HL-60/S4 treated with retinoic acid at 250 ng/mL for 4 days and 3 days (cell line): ENCODE measurements at regions not wholly inside any gene's neighbourhood (a gene's known extent, or its start where the extent isn't known, plus 50 kb on each side); places are given as distances from the start of the nearest gene placed in this dataset.
"Not testable (repeated sequence)": the region's sequence is repeated elsewhere in the genome, so short reads cannot be mapped to it uniquely, and the experiment has no call there.

Experiments used
- in situ Hi-C: fragments of 300-500 bp; cut with MboI; formaldehyde crosslinking; loops from 2 replicates; pipeline ENCODE4 v1.7.0; 2022; ENCODE audit warnings: low sequenced_read_pairs

DNA sequence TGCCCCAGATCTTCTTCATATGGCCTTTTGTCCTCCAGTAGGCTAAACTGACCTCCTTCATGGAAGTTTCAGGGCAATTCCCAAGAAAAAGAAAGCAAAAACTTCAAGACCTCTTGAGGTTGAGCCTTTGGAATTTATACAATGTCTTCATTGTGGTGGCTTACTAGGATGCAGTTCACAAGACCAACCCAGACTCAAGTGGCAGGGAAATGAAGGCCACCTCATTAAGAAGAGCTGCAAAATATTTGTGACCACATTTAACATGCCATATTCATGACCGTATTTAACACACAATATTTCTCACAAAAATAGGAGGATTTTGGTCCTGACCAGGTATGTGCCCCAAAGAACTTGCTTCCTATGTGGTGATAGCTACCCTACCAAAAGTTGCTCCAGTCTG is 605.5 kb upstream of the PITX2 start:
- in situ Hi-C loops = no loop called here

DNA sequence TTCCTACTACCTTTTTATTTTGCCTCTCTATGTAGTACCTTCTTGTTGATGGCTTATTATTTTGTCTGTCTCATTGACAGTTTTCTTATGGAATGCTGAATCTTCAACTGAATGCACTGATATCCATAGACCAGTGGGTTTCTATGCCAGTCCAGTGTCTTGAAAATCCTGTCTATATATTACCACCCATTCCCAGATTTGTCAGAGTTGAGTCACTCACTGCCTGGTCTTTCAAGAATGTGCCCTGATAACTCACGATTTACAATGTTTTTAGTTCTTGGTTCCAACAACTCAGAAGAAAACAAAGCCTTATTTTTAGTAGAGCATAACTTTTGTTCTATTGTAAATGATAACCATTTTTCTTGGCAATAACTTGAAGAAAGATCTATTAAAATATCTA is 606.0 kb upstream of the PITX2 start:
- in situ Hi-C loops = no loop called here

DNA sequence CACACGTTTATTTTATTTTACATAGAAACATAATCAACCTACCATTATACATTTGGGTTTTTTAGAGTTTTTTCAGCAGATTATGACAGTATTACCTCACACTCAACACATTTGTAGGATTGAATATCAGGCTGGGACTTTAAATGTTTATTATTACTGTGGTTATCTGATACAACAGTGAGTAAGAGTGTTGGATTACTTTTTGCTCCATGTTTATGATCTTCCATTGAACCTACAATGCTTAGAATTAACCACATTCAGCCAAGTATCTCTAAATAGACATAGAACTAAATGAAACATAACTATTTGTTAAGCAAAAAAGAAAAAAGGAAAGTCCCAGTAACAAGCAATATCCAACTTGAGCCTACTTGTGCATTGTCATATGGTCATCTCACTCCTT is 607.4 kb upstream of the PITX2 start:
- in situ Hi-C loops = no loop called here

DNA sequence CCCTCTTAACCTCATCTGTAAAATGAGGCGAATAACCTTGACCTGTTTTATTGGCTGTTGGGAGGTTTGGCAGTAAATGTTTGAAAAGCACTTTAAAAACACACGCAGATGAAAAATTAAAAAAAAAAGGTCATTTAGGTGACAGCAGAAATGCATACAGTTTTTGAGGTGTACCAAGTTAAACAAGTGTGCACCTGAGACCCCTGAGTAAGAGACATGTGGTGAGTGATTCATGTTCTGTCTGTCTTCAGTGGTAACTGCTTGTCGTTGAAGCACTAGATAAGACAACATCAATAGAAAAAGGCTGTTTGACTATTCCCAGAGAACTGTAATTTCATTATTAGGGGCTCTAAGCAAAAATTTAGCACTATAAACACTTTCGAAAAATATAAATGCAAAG is 608.4 kb upstream of the PITX2 start:
- in situ Hi-C loops = no loop called here

DNA sequence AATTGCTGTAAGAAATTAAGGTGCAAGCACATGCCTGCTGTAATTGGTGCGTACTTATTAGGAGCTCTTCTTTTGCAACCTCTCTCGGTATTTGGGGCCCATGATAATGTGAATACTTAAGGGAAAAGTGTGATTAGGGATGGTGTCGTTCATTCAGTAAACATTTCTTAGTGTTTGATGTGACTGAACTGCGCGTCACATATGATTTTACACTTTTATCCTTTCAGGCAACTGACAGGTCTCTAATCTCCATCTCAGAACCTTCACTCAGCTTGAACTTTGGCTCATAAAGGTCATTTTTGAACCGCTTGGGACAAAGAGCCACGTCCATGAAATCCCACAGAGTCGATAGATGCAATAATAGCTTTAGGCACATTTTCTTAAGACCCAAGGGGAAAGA is 612.1 kb upstream of the PITX2 start:
- in situ Hi-C loops = no loop called here

GRCh38 chr4:111263836-111264235 is 641.0 kb upstream of the PITX2 start:
- in situ Hi-C loops = no loop called here

DNA sequence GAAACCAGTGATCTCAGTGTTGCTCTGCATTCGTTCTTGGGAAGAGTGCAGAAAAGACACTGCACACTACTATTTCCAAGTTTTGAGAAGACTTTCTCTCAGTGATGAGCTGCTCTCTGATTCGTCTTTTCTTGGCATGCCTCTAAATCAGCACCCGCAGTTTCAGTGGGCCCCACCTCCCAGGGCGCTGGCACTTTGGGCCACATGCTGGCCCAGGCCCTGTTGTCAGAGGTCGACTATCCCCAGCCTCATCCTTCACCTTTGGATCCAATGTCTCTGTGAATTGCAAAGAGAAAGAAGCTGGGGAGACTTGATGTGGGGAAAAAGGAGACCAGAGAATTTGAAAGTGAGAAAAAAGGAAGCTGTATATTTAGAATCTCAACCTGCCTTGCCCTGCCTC is 644.1 kb upstream of the PITX2 start:
- in situ Hi-C loops = no loop called here

DNA sequence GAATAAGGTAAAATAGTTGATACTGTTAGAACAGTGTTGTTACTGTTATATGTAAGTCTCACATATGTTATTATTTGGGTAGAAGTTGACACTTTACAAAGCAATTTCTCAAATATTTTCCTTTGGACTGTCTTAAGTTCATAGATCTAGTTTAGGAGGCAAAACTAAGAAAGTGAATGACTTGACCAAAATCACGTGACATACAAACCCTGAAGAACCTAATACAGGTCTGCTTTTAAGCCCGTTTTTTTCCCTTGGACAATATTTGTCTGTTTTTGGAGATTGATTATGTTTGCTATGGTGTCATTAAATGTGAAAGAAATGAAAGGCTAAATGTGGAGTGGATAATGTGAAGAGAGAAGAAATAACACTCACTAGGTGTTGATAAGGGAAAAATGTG is 644.9 kb upstream of the PITX2 start:
- in situ Hi-C loops = no loop called here

GRCh38 chr4:111268769-111269414 is 646.0 kb upstream of the PITX2 start:
- in situ Hi-C loops = no loop called here

- in situ Hi-C loops = no loop called here
Observed at GRCh38 chr4:111269439-111269838, 646.6 kb upstream of the PITX2 start.

DNA sequence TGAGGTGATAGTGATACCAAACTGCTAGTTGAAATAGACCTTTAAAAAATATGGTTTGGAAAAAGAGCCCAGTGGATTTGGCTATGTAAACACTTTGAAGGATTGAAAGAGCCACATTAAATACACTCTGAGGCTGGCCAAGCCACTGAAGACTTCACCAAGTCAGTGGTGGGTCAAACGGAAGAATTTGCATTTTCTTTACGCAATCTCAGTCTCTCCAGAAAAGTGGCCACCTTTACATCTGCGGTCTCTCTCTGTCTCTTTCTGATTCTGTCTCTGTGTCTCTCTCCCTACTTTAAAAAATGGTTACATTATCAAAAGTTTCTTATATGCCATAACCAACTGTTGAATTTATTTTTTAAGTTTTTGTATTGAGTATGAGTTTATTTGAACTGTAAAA is 651.2 kb upstream of the PITX2 start:
- in situ Hi-C loops = no loop called here

DNA sequence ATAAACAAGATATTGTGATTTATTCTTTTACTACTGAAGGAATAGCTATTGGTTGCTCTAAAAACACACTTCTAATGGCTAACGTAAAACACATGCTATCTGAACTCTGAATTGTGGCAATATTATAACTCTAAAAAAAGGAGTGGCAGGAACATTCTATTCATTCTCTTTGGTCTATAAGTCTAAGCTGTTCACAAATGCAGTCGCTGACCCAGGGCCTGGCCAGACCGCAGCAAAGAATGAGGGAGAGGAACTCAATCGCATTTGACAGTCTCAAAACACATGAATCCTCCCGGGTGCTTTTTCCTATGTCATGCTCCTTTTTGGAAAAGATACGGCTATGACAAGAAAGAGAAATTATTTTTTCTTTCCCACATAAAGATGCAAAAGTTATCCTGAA is 651.6 kb upstream of the PITX2 start:
- in situ Hi-C loops = no loop called here

DNA sequence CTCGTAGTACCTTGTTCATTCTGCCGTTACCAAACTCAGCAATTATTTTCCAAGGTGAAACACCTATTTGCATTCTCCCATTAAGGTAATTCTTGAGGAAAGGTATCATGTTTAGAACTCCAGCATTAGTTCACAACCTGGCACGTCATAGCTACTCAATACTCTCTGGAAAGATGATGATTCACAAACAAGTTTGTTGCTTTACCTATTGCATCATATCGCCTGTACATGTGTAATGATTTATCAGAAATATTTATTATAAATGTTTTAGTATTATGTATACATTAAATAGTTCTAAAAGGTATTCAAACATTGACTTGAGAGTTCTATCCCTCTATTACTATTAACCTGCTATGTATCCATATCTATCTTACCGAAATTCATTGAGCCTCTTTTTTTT is 658.3 kb upstream of the PITX2 start:
- in situ Hi-C loops = no loop called here

DNA sequence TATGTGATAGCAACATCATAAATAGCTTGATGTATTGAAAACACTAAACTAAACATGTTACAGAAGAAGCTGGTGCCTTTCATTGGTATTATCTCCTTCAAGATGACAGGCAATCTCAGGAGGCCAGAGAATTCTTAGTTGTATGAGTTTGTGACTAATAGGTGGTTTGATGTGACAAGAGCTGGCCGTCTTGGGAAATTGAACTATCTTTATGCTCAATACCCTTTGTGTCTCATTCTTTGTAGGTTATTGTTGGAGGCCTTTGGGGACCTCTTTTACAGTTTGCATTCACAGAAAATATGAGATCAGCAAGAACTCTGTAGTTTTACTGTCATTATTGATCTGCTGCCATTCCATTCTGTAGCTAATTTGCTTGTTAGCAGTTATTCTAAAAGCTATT is 659.2 kb upstream of the PITX2 start:
- in situ Hi-C loops = no loop called here

DNA sequence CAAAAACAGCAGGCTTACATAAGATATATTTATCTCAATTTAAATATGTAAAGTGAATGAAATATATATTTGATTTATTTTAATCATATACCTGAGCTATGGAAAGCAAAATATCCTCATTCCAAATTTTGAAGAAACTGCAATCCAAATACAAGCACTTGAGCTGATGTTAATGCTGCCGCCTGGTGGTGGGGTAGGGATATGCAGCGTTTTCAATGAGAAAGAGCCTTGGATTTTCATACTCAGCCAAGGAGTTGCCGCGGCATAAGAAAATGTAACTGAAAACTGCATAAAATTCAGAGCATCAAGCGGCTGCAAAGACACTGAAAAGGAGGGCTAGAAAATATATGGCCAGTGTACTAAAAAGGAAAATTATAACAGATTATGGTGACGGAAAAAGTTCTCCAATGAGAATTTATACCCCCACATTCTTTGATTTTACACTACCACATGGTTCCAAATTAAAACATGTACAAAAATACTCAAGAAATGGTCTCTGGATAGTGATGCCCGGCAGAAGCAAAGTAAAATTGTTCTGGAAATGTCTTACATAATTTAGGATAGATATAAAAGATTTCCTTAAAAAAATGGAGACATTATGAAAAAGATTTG is 660.3 kb upstream of the PITX2 start:
- in situ Hi-C loops = no loop called here

DNA sequence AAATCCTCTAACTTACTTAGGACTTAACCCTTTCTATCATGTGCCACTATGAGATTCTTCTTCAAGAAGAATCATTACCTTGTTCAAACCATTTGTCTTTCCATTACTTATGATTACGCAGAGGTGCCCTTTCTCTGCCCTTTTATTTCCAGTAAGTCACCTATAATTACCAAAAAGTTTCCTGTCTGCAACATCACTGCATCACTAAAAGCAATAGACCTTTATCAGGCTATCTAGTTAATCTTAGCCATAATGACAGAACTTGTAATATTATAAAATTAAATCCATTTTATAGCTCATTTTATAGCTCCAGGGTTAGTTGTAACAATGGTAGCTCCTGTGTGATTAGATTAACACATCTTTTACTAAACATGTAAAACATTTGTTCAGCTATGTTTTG is 673.6 kb upstream of the PITX2 start:
- in situ Hi-C loops = no loop called here

DNA sequence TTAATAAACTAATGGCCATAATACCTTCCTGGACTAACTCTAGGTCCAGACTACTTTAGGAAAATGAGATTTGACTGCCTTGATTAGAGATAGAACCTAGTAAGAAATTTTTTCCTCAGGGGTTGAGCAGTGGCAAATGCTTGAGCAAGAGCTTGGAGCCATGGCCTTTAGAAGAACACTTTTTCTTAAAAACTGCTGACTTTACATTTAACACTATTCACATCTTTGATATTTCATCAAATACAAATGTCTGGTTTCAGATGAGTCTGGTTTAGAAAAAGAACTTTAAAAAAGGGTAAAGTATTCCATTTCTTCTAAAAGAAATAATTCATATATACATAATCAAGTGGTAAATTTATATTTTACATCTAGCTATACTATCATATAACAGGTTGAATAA is 680.9 kb upstream of the PITX2 start:
- in situ Hi-C loops = no loop called here

DNA sequence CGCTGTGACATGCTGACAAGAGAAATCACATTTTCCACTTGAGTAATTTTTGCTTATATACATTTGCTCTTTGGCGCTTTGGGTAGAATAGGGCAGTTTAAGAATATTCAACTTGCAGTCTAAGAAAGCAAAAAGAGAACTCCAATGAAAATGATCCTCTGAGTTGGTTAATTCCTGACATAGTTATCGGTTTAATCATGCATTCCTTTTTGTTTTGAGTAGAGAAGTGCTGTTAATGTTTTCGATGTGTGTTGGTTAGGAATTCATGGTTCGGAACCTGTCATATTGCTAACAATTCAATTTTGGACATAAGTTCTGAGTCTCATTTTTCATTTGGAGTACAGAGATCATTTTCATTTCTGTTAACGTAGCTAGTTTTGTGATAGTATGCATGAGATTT is 700.6 kb upstream of the PITX2 start:
- in situ Hi-C loops = no loop called here

- in situ Hi-C loops = no loop called here
Observed at GRCh38 chr4:111323916-111324315, 701.0 kb upstream of the PITX2 start.

GRCh38 chr4:111326450-111326849 is 703.6 kb upstream of the PITX2 start:
- in situ Hi-C loops = no loop called here

DNA sequence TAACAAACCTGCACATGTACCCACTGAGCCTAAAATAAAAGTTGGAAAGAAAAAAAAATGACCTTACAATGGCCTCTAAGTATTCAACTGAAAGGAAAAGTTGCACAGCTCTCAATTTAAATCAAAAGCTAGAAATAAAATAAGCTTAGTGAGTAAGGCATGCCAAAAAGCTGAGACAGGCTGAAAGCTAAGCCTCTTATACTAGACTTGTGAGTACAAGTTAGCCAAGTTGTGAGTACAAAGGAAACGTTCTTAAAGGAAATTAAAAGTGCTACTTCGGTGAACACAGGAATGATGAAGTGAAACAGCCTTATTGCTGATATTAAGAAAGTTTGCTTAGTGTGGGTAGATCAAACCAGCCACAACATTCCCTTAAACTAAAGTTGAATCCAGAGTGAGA is 707.9 kb upstream of the PITX2 start:
- in situ Hi-C loops = no loop called here

GRCh38 chr4:111334361-111334760 is 711.5 kb upstream of the PITX2 start:
- in situ Hi-C loops = no loop called here

GRCh38 chr4:111337186-111337876 is 714.5 kb upstream of the PITX2 start:
- in situ Hi-C loops = not testable (repeated sequence)
